ENCODE measurements at regions not wholly inside any gene's neighbourhood (a gene's known extent, or its start where the extent isn't known, plus 50 kb on each side); places are given as distances from the start of the nearest gene placed in this dataset.
"Not testable (repeated sequence)": the region's sequence is repeated elsewhere in the genome, so short reads cannot be mapped to it uniquely, and the experiment has no call there.

DNA sequence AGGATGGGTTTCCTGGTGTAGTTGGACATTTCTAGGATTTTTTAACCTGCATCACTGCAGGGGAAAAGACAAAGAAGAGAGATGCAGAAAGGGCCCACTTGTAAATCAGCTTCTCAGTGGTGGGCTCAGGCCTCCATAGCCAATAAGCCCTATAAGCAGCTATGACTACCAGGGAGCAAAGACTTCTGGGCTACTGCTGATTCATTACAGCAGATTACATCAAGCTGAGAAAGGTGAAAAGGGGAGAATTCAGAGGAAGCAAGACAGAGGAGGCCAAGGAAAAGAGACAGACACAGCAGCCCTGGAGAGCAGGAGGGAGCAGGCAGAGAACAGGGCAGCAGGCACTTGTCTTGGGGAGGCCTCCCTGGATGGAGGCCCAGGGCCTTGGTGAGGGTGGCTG is 95.2 kb downstream of the KCNA5 start:
- no peaks in the 10 kb centered on the region for H3K4me1 Mint-ChIP-seq (ENCODE audit: low read depth)
- H3K4me3 Mint-ChIP-seq: no peak overlapping the region
- H3K36me3 Mint-ChIP-seq (ENCODE audit: low read depth): no peaks in the 10 kb centered on the region
- H3K27me3 Mint-ChIP-seq: peaks cover 21% of the 10 kb centered on the region
- no peaks in the 10 kb centered on the region for H3K9me3 Mint-ChIP-seq
- no peak overlapping the region for H3K27ac Mint-ChIP-seq

DNA sequence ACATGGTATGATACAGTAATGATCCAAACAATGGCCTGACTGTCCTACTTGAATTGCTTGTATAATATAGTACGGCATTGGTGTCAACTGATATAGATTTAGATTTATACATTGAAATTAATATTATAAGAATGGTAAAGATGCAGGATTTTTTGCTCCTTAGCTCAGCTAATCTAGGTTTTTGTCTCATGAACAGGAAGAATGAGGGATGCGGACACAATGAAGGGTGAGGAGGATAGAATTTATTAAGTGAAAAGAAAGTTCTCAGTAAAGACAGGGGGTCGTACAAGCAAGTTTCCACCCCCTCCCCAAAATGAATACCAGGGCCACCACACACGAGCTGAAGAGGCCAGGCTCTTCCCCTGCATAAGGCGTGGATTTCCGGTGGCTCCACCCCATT is 96.1 kb downstream of the KCNA5 start:
- no peaks in the 10 kb centered on the region for H3K4me1 Mint-ChIP-seq (ENCODE audit: low read depth)
- peaks cover 18% of the 10 kb centered on the region for H3K27me3 Mint-ChIP-seq
- no peaks in the 10 kb centered on the region for H3K36me3 Mint-ChIP-seq (ENCODE audit: low read depth)
- H3K4me3 Mint-ChIP-seq: no peak overlapping the region
- no peak overlapping the region for H3K27ac Mint-ChIP-seq
- H3K9me3 Mint-ChIP-seq: no peaks in the 10 kb centered on the region

DNA sequence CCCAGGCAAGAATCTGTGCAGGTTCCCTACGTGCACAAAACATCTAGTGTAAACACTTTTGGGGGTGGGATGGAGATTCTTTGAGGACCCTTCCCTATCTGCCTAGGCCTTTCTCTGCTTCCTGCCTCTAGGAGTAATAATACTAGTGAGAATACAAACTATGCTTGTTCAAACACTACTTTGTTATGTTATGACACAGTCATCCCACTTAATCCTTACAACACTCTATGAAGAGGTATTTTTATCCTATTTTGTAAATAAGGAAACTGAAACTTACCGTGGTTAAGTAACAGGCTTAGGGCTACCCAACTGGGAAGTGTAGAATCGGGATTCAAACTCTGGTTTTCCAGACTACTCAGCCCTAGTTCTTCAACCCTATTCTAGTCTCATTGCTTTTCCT is 96.5 kb downstream of the KCNA5 start:
- H3K4me3 Mint-ChIP-seq: no peak overlapping the region
- no peaks in the 10 kb centered on the region for H3K4me1 Mint-ChIP-seq (ENCODE audit: low read depth)
- no peaks in the 10 kb centered on the region for H3K9me3 Mint-ChIP-seq
- H3K36me3 Mint-ChIP-seq (ENCODE audit: low read depth): no peaks in the 10 kb centered on the region
- H3K27ac Mint-ChIP-seq: no peak overlapping the region
- peaks cover 14% of the 10 kb centered on the region for H3K27me3 Mint-ChIP-seq

DNA sequence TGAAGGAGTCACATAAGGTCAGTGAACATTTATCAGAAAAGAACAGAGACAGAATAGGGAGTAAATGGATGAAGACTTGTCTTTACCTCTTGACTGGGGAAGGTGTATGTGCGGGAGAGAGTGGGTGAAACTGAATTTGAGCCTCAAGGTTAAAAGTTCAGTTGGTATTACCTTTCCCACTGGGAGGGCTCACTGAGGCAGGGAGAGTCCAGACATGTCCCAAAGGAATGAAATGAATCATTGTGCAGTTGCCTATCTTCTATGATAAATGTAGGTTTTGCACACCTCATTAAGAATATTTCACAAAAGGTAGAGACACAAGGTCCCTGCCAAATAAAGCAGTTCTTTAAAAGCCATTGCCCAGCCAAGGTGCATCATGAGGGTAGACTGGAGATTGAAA is 105.2 kb downstream of the KCNA5 start:
- H3K4me1 Mint-ChIP-seq (ENCODE audit: low read depth): no peaks in the 10 kb centered on the region
- no peak overlapping the region for H3K27ac Mint-ChIP-seq
- no peaks in the 10 kb centered on the region for H3K9me3 Mint-ChIP-seq
- peaks cover 25% of the 10 kb centered on the region for H3K27me3 Mint-ChIP-seq
- H3K4me3 Mint-ChIP-seq: no peak overlapping the region
- H3K36me3 Mint-ChIP-seq (ENCODE audit: low read depth): no peaks in the 10 kb centered on the region

DNA sequence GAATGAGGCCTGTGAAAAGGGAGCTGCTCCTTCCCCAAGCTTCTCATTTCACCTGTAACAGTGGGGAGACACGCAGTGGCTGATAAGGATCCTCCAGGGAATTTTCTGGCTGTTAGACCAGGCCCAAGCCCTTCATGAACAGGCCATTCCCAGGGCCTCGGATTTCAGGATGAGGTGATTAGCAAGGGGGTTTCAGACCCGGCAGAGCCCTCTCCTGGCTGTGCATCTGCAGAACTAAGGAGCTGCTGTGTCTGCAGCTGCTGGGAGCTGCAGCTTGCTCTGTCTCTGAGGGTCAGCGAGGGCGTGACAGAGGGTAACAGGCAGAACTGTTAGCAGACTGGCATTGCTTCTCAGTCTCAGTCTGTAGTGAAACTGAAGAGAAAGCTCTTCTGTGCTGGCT is 110.4 kb downstream of the KCNA5 start:
- no peaks in the 10 kb centered on the region for H3K9me3 Mint-ChIP-seq
- peaks cover 19% of the 10 kb centered on the region for H3K27me3 Mint-ChIP-seq
- no peaks in the 10 kb centered on the region for H3K36me3 Mint-ChIP-seq (ENCODE audit: low read depth)
- no peak overlapping the region for H3K4me3 Mint-ChIP-seq
- no peaks in the 10 kb centered on the region for H3K4me1 Mint-ChIP-seq (ENCODE audit: low read depth)
- H3K27ac Mint-ChIP-seq: no peak overlapping the region

DNA sequence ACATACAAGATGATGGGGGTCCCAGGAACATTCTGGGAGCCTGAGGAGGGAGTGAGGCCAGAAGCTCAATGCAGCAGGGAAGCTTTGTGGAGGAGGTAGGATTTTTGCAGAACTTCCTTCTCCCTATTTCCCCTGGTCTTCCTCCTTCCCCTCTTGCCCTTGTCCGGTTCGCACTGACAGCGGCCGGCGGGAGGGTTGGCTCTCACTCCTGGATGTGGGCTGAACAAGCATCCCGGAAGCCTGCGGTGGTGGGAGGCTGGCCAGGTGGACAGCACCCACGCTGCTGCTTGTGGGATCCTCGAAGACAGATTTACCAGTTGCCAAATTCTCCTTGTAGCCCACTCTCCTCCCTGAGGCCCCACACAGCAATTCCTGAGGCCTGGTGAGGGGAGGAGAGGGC is 112.2 kb downstream of the KCNA5 start:
- no peaks in the 10 kb centered on the region for H3K9me3 Mint-ChIP-seq

DNA sequence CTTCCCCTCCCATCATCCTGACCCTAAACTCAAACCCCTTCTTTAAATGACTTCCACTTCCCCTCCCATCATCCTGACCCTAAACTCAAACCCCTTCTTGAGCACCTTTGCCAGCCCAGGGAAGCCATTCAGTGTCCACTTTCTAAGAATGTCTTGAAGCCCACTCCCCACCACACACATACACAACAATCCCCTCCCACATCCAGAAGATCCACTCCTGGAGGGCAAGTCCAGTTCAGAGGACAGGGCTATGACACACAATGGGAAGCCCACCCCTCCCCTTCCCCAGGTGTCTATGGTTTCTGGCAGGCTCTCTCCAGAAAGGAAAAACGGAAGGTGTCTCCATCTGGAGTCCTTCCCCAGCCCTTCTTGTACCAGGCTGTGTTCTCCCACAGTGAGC is 117.1 kb downstream of the KCNA5 start:
- Mint-ChIP-seq H3K4me3 (no peak overlapping the region), H3K27me3 (peaks cover 24% of the 10 kb centered on the region), H3K27ac (no peak overlapping the region), H3K9me3 (no peaks in the 10 kb centered on the region), H3K36me3 (ENCODE audit: low read depth) (no peaks in the 10 kb centered on the region), H3K4me1 (ENCODE audit: low read depth) (no peaks in the 10 kb centered on the region)

More for the DNA sequence above, 112.2 kb downstream of the KCNA5 start:
- Mint-ChIP-seq H3K4me3 (no peak overlapping the region), H3K27ac (no peak overlapping the region), H3K36me3 (ENCODE audit: low read depth) (no peaks in the 10 kb centered on the region), H3K27me3 (peaks cover 11% of the 10 kb centered on the region), H3K4me1 (ENCODE audit: low read depth) (no peaks in the 10 kb centered on the region)

DNA sequence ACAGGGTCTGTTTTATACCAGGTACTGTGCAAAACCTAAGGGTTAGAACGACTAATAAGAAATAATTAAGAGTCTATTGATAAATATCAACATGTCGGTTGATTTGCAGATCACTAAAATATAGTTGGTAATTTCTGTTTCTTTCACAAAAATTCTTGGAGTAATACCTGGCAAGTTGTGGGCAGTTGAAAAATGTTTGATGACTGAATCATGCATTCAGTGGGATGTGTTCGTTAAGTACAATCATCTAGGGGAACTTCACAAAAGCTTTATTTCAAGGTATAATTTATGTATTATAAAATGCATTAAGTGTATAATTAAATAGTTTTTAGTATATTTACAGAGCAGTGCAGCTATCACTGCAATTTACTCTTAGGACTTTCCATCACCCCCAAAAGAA is 120.0 kb downstream of the KCNA5 start:
- H3K9me3 Mint-ChIP-seq: no peaks in the 10 kb centered on the region
- no peak overlapping the region for H3K27ac Mint-ChIP-seq
- peaks cover 24% of the 10 kb centered on the region for H3K27me3 Mint-ChIP-seq
- H3K4me3 Mint-ChIP-seq: no peak overlapping the region
- H3K36me3 Mint-ChIP-seq (ENCODE audit: low read depth): no peaks in the 10 kb centered on the region
- H3K4me1 Mint-ChIP-seq (ENCODE audit: low read depth): no peaks in the 10 kb centered on the region

DNA sequence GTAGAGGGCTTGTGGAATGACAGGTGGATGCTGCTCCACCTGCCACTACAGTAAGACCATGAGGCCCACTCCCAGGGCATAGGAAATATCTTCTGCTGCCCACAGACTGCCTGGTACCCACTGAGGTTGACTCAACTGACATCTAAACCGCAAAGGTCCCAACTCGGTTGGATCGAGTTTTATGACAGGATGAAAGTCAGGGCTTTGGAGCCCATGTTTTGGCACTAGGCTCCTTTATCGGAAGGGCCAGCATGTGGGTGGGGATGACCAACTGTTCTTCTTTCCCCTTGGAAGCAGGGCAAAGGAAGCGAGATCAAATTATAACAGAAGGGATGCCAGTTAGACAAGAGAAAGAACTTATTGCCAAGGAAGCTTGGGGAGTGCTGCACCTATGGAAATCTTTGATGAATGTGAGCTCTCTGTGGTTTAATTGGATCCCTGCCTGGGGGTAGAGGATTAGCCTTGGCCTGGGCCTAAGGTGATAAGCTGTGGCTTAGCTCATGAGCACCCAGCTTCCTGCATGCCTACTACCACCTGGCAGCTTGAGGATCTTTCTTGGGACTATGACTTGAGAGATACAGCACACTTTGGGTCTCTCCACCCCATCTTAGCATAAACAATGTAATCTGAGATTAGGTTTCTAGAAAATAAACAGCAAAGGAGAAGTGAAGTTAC is 121.8 kb downstream of the KCNA5 start:
- no peak overlapping the region for H3K27ac Mint-ChIP-seq
- peaks cover 24% of the 10 kb centered on the region for H3K27me3 Mint-ChIP-seq
- H3K36me3 Mint-ChIP-seq (ENCODE audit: low read depth): no peaks in the 10 kb centered on the region

DNA sequence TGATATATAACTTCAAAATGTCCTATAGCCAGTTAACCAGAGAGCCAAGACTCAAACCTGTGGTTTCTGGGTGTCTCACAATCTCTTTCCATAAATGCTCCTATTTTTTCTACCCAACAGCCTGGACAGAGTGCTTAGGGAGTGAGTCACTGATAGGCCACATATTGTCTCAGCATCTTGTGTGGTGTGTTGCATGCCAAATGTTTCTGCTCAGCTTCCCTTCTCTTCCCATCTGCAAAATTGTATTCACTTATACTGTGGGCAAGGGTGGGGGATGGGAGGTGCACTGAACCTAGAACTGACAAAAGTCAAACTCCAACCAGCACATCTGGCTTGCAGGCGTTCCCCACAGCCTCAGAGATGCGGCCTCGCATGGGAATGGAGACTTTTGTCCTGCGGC is 123.3 kb downstream of the KCNA5 start:
- H3K4me1 Mint-ChIP-seq (ENCODE audit: low read depth): no peaks in the 10 kb centered on the region
- peaks cover 23% of the 10 kb centered on the region for H3K27me3 Mint-ChIP-seq
- no peak overlapping the region for H3K4me3 Mint-ChIP-seq
- no peaks in the 10 kb centered on the region for H3K9me3 Mint-ChIP-seq
- no peaks in the 10 kb centered on the region for H3K36me3 Mint-ChIP-seq (ENCODE audit: low read depth)
- no peak overlapping the region for H3K27ac Mint-ChIP-seq

More for the DNA sequence above, 121.8 kb downstream of the KCNA5 start:
- no peaks in the 10 kb centered on the region for H3K9me3 Mint-ChIP-seq
- no peak overlapping the region for H3K4me3 Mint-ChIP-seq
- no peaks in the 10 kb centered on the region for H3K4me1 Mint-ChIP-seq (ENCODE audit: low read depth)

DNA sequence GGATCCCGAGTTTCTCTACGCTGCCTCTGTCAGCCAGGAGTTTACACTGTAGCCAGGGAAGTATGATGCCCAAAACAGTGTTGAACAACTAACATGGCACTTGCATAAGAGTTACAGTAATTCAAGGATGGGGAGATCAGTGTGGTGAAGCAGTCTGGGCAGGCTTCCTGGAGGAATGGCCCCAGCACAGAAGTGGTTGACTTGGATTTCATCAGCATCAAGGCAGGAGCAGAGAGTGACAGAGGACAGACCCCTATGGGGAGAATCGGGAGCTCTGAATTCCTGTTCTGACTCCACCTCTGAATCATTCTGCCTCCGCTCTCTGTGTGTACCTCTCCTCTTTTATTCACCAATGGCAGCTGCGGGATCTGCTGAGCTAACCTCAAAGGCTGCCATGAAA is 124.5 kb downstream of the KCNA5 start:
- Mint-ChIP-seq H3K27ac (no peak overlapping the region), H3K4me3 (no peak overlapping the region), H3K4me1 (ENCODE audit: low read depth) (no peaks in the 10 kb centered on the region)

DNA sequence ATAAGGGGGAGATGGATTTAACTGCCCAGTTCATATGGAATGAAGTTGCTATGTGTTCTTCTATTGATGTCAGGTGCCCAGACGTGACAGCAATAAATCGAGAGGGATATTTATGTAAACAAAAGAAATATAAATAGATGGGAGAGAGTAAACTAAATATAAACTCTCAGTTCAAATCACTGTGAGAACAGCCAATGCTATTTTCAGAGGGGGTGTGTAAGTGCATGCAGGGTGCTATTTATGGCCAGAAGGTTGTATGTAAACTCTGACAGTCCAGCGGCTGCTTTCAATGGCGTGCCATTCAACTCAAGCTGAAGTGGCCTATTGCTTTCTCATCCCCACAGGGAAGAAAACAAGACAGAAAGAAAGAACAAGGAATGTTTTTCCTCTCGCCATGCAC is 127.2 kb downstream of the KCNA5 start:
- Mint-ChIP-seq H3K4me1 (ENCODE audit: low read depth) (no peaks in the 10 kb centered on the region), H3K36me3 (ENCODE audit: low read depth) (no peaks in the 10 kb centered on the region), H3K27ac (no peak overlapping the region), H3K4me3 (no peak overlapping the region), H3K9me3 (no peaks in the 10 kb centered on the region), H3K27me3 (peaks cover 20% of the 10 kb centered on the region)

More for the DNA sequence above, 124.5 kb downstream of the KCNA5 start:
- Mint-ChIP-seq H3K9me3 (no peaks in the 10 kb centered on the region), H3K36me3 (ENCODE audit: low read depth) (no peaks in the 10 kb centered on the region), H3K27me3 (peaks cover 18% of the 10 kb centered on the region)

DNA sequence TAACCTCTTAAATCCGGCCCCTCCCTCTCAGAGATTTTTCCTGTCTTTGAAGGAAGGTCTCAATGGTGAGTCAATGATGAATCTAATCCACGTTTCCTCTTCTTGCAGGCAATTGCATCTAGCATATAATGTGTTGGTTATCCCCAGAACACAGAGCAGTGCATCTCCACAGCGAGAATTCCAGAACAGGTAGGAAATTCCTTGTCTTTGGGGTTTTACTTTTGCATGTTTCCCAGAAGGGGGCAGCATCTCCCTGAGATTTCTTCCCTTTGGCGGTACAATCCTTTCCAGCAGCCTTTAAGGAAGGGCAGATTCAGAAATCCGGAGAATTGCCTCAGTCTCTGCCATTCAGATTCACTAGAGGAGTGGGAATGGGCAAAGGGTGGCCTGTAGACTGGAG is 128.0 kb downstream of the KCNA5 start:
- H3K9me3 Mint-ChIP-seq: no peaks in the 10 kb centered on the region
- H3K4me3 Mint-ChIP-seq: no peak overlapping the region
- no peaks in the 10 kb centered on the region for H3K4me1 Mint-ChIP-seq (ENCODE audit: low read depth)
- H3K36me3 Mint-ChIP-seq (ENCODE audit: low read depth): no peaks in the 10 kb centered on the region
- peaks cover 22% of the 10 kb centered on the region for H3K27me3 Mint-ChIP-seq
- no peak overlapping the region for H3K27ac Mint-ChIP-seq

DNA sequence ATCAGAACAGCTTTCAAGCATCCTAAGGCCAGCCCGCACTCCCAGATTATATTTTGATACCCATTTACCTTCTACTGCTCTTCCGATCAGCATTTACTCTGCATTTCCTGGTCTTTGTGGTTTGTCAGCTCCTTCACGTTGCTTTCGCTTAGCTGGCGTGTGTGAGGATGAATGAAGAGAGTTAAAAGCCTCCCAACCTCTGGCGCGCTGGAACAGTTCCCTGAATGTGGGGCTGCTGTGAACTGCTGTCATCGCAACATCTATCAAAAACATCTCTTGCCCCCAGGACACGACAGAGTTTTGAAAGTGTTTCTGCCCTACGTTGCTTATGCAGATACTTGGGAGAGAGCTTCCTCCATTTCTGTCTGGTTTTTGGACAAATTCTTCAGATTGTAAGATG is 129.2 kb downstream of the KCNA5 start:
- Mint-ChIP-seq H3K27me3 (peaks cover 22% of the 10 kb centered on the region), H3K4me3 (no peak overlapping the region), H3K4me1 (ENCODE audit: low read depth) (no peaks in the 10 kb centered on the region), H3K9me3 (no peaks in the 10 kb centered on the region), H3K27ac (no peak overlapping the region), H3K36me3 (ENCODE audit: low read depth) (no peaks in the 10 kb centered on the region)

DNA sequence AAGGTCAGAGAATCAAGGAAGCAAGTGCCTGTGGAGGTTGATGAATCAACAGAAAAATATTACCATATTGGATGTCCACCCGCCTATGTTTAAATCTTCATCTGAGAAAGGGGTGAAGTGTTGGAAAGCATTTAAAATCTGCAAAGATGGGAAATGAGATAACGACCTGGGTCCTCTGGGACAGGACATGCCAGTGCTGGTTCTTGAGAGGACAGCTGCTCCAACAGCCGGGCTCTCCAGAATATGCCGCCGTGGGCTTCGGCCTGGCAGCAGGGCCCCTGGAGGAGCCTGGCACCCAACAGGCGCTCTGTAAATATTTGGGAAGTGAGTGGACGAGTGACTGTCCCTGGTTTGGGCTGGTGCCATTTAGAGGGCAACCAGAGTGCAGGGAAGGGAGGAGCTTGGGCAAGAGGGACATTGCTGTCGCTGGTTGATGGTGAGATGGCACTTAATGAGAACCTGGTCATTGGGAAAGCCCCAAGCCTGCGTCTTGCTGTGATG is 129.9 kb downstream of the KCNA5 start:
- H3K27me3 Mint-ChIP-seq: peaks cover 22% of the 10 kb centered on the region
- no peaks in the 10 kb centered on the region for H3K36me3 Mint-ChIP-seq (ENCODE audit: low read depth)
- H3K4me3 Mint-ChIP-seq: no peak overlapping the region
- no peak overlapping the region for H3K27ac Mint-ChIP-seq
- no peaks in the 10 kb centered on the region for H3K9me3 Mint-ChIP-seq
- no peaks in the 10 kb centered on the region for H3K4me1 Mint-ChIP-seq (ENCODE audit: low read depth)

DNA sequence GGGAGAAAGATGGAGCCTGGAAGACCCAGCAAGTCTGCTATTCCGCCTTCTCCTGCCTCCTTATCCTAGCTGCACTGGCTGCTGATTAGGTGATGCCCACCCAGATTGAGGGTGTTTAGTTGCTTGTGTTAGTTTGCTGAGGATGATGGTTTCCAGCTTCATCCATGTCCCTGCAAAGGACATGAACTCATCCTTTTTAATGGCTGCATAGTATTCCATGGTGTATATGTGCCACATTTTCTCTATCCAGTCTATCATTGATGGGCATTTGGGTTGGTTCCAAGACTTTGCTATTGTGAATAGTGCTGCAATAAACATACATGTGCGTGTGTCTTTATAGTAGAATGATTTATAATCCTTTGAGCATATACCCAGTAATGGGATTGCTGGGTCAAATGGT is 131.7 kb downstream of the KCNA5 start:
- not testable (repeated sequence) for H3K4me3 Mint-ChIP-seq; H3K36me3 Mint-ChIP-seq (ENCODE audit: low read depth); H3K4me1 Mint-ChIP-seq (ENCODE audit: low read depth); H3K9me3 Mint-ChIP-seq; H3K27ac Mint-ChIP-seq
- peaks cover 25% of the 10 kb centered on the region for H3K27me3 Mint-ChIP-seq
